ENCODE measurements at regions not wholly inside any gene's neighbourhood (a gene's known extent, or its start where the extent isn't known, plus 50 kb on each side); places are given as distances from the start of the nearest gene placed in this dataset.

DNA sequence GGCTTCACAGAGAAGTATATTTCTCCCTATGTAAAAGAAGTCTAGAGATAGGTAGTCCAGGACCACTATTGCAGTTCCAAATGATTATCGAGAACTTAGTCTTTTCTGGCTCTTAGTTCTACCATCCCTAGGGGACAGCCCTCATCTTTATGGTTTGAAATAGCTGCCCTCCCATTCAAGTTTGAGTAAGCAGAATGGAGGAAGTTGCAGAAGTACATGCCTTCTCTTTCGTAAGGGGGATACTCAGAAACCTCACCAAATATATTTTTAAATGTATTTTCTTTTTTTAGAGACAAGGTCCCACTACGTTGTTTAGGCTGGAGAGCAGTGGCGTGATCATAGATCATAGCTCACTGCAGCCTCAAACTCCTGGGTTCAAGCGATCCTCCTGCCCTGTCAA, 236.8 kb upstream of the RREB1 start:
- TF ChIP-seq CTCF (IDR thresholded peaks at IDR 0.05) (no peak), ZFX (IDR thresholded peaks at IDR 0.05; ENCODE audit: borderline replicate concordance) (no peak)

Measured in 22Rv1 (cell line).